HCT116 (cell line): ENCODE measurements at regions not wholly inside any gene's neighbourhood (a gene's known extent, or its start where the extent isn't known, plus 50 kb on each side); places are given as distances from the start of the nearest gene placed in this dataset.

Source experiments
- ATAC-seq: fragments of 200-7000 bp; cut with Tn5 transposase; 2 replicates; pipeline ENCODE4 v1.9.1; 2020; ENCODE audit warnings: mild to moderate bottlenecking, moderate library complexity
- BruUV-seq: library from RNA; stranded (reverse); fragments of 400-500 nt; replicated peaks from 2 replicates; lab custom pipeline; 2021; lab: Mats Ljungman, UMichigan
- CTCF ChIA-PET: fragments of 300-600 bp; sonication (Branson Sonifier 250); formaldehyde crosslinking; loops from one replicate; lab custom pipeline; 2021; ENCODE audit warnings: antibody characterized with exemption; lab: Charles Lee
- POLR2A ChIA-PET: fragments of 300-600, 350-600 bp; sonication (Branson Sonifier 250); formaldehyde crosslinking; loops from one replicate; lab custom pipeline; 2021; ENCODE audit warnings: antibody characterized with exemption; lab: Charles Lee
- RAD21 ChIA-PET, 2 experiments: fragments of 300-600 bp; sonication (Branson Sonifier 250); formaldehyde crosslinking; loops; one replicate each; lab custom pipeline; 2023; ENCODE audit warnings: low total read pairs in 2 of 2; ENCODE audit not compliant: uncharacterized antibody in 2 of 2, unreplicated experiment in 2 of 2, low non-redundant PET in 1 of 2; lab: Charles Lee
- DNase-seq: peaks from one replicate; pipeline ENCODE4 v3.0.0-alpha.2; 2010; ENCODE audit warnings: low read depth, low spot score
- H2AFZ ChIP-seq: fragments of 200-600 bp; shearing (Covaris generic), sonication (generic); 2 replicates; pipeline ENCODE4 v1.6.1; 2017; ENCODE audit warnings: low read depth, mixed run types, mixed read lengths, antibody characterized with exemption, low read length; ENCODE audit not compliant: poor library complexity, severe bottlenecking
- H3K27ac ChIP-seq: 2 replicates; pipeline ENCODE4 v1.5.1; 2012; ENCODE audit warnings: low read depth, low read length
- H3K27me3 ChIP-seq: fragments of 200-600 bp; sonication (generic); 2 replicates; pipeline ENCODE4 v1.6.1; 2016; ENCODE audit warnings: mixed run types, low read length, mixed read lengths; ENCODE audit not compliant: insufficient read depth
- H3K36me3 ChIP-seq, 2 experiments: fragments of 200-500 bp in 1 of 2; fragments of 200-600 bp in 1 of 2; sonication (Bioruptor generic) in 1 of 2; sonication (generic) in 1 of 2; 2 replicates each; pipeline versions ENCODE4 v1.5.1 to v1.6.1; 2014 to 2016; ENCODE audit warnings: low read length in 2 of 2, inconsistent platforms in 1 of 2, mixed read lengths in 1 of 2, mixed run types in 1 of 2; ENCODE audit not compliant: insufficient read depth in 2 of 2, control insufficient read depth in 1 of 2
- H3K4me1 ChIP-seq, 2 experiments: fragments of 200-600 bp in 1 of 2; sonication (generic) in 1 of 2; 2 replicates each; pipeline versions ENCODE4 v1.5.1 to v1.6.1; 2012 to 2017; ENCODE audit warnings: low read length in 2 of 2, inconsistent platforms in 1 of 2, mild to moderate bottlenecking in 1 of 2, mixed read lengths in 1 of 2, mixed run types in 1 of 2, moderate library complexity in 1 of 2; ENCODE audit not compliant: insufficient read depth in 2 of 2, control insufficient read depth in 1 of 2
- H3K4me2 ChIP-seq: fragments of 200-600 bp; sonication (generic); 2 replicates; pipeline ENCODE4 v1.6.1; 2017; ENCODE audit warnings: mixed run types, low read length, mixed read lengths
- H3K4me3 ChIP-seq, 2 experiments: fragments of 200-600 bp in 1 of 2; sonication (generic) in 1 of 2; replicated peaks in 1 of 2; 2 replicates each; pipeline ENCODE4 v1.5.1; 2011 to 2016; ENCODE audit warnings: low read length in 2 of 2, control low read depth in 1 of 2, low read depth in 1 of 2, mild to moderate bottlenecking in 1 of 2, mixed read lengths in 1 of 2, mixed run types in 1 of 2
- H3K79me2 ChIP-seq: fragments of 200-600 bp; sonication (generic); 2 replicates; pipeline ENCODE4 v1.6.1; 2017; ENCODE audit warnings: mild to moderate bottlenecking, mixed run types, low read length, moderate library complexity, mixed read lengths; ENCODE audit not compliant: insufficient read depth
- H3K9ac ChIP-seq: fragments of 200-600 bp; sonication (generic); 2 replicates; pipeline ENCODE4 v1.6.1; 2016; ENCODE audit warnings: low read length, mixed read lengths
- H3K9me2 ChIP-seq: fragments of 200-600 bp; sonication (generic), shearing (Covaris generic); 2 replicates; pipeline ENCODE4 v1.6.1; 2017; ENCODE audit warnings: mixed run types, mild to moderate bottlenecking, moderate library complexity; ENCODE audit not compliant: insufficient read depth
- H3K9me3 ChIP-seq, 2 experiments: fragments of 200-500 bp in 1 of 2; fragments of 200-600 bp in 1 of 2; sonication (Bioruptor generic) in 1 of 2; sonication (generic) in 1 of 2; 2 replicates each; pipeline ENCODE4 v1.6.1; 2014 to 2017; ENCODE audit warnings: low read length in 2 of 2, mixed read lengths in 2 of 2, inconsistent platforms in 1 of 2, low read depth in 1 of 2, mild to moderate bottlenecking in 1 of 2, mixed run types in 1 of 2, moderate library complexity in 1 of 2; ENCODE audit not compliant: control insufficient read depth in 1 of 2, insufficient read depth in 1 of 2
- H4K20me1 ChIP-seq: fragments of 200-600 bp; sonication (generic), shearing (Covaris generic); 2 replicates; pipeline ENCODE4 v1.6.1; 2017; ENCODE audit warnings: mixed run types, mild to moderate bottlenecking, moderate library complexity; ENCODE audit not compliant: insufficient read depth
- ATF3 ChIP-seq: IDR thresholded peaks from 2 replicates; pipeline ENCODE4 v1.6.1; 2012
- POLR2A ChIP-seq: IDR thresholded peaks from 2 replicates; pipeline ENCODE4 v1.7.0; 2011; ENCODE audit warnings: borderline replicate concordance; ENCODE audit not compliant: insufficient read depth, insufficient read length; ENCODE audit errors: extremely low read depth
- POLR2AphosphoS5 ChIP-seq: IDR thresholded peaks from 2 replicates; pipeline ENCODE4 v1.6.1; 2011; ENCODE audit warnings: mild to moderate bottlenecking, low read depth, low read length, moderate library complexity
- REST ChIP-seq: IDR thresholded peaks from 2 replicates; pipeline ENCODE4 v1.6.1; 2012; ENCODE audit warnings: low read depth
- SIN3A ChIP-seq: IDR thresholded peaks from 2 replicates; pipeline ENCODE4 v1.6.1; 2012; ENCODE audit warnings: low read depth
- SRF ChIP-seq: IDR thresholded peaks from 2 replicates; pipeline ENCODE4 v1.6.1; 2012; ENCODE audit warnings: low read depth
- ZBTB33 ChIP-seq: IDR thresholded peaks from 2 replicates; pipeline ENCODE4 v1.6.1; 2011; ENCODE audit warnings: mild to moderate bottlenecking, low read length, moderate library complexity; ENCODE audit not compliant: insufficient replicate concordance; ENCODE audit errors: extremely low read depth
- ZNF274 ChIP-seq: fragments of 200-500 bp; sonication (Bioruptor generic); IDR thresholded peaks from 2 replicates; pipeline ENCODE4 v1.6.1; 2014; ENCODE audit warnings: mild to moderate bottlenecking, low read depth, low read length, inconsistent platforms
- intact Hi-C: fragments of 100-400 bp; cut with micrococcal nuclease; formaldehyde crosslinking; loops from 2 replicates; pipeline ENCODE4 v1.10.0; 2022

- ChIA-PET CTCF (no interaction called here), RAD21 (no interaction called here), POLR2A (no interaction called here)
- H3K27ac ChIP-seq = no peak overlapping the region
- H3K9ac ChIP-seq = no peak overlapping the region
- no peaks in the 10 kb centered on the region for H3K9me3 ChIP-seq
- DNase-seq (no peak), ATAC-seq (no peak)
- no peak overlapping the region for H3K4me3 ChIP-seq
- no peaks in the 10 kb centered on the region for H4K20me1 ChIP-seq
- TF ChIP-seq REST (no peak), ZBTB33 (no peak)
- H3K27me3 ChIP-seq = no peaks in the 10 kb centered on the region
- no peak overlapping the region for H2AFZ ChIP-seq
- BruUV-seq = no TSS peak
- intact Hi-C loops = no loop called here
- H3K9me2 ChIP-seq = no peaks in the 10 kb centered on the region
- no peaks in the 10 kb centered on the region for H3K4me1 ChIP-seq
- H3K36me3 ChIP-seq = no peaks in the 10 kb centered on the region
- no peaks in the 10 kb centered on the region for H3K79me2 ChIP-seq
- no peak overlapping the region for H3K4me2 ChIP-seq
These were observed 606.1 kb upstream of the USP24 start for GRCh38 chr1:55821234-55821633.

- no peaks in the 10 kb centered on the region for H3K4me1 ChIP-seq
- H3K9me2 ChIP-seq = no peaks in the 10 kb centered on the region
- ChIA-PET POLR2A (no interaction called here), RAD21 (no interaction called here), CTCF (no interaction called here)
- no TSS peak for BruUV-seq
- H3K9ac ChIP-seq = no peak overlapping the region
- H3K4me2 ChIP-seq = no peak overlapping the region
- H4K20me1 ChIP-seq = no peaks in the 10 kb centered on the region
- no peaks in the 10 kb centered on the region for H3K36me3 ChIP-seq
- no peak for ATAC-seq
- H3K27me3 ChIP-seq = no peaks in the 10 kb centered on the region
- no peak overlapping the region for H3K27ac ChIP-seq
- DNase-seq = no peak
- H3K9me3 ChIP-seq = no peaks in the 10 kb centered on the region
- no peak overlapping the region for H2AFZ ChIP-seq
- intact Hi-C loops = no loop called here
- H3K79me2 ChIP-seq = no peaks in the 10 kb centered on the region
- no peak overlapping the region for H3K4me3 ChIP-seq
- TF ChIP-seq ZBTB33 (no peak), SIN3A (no peak), ATF3 (no peak), ZNF274 (no peak), SRF (no peak), POLR2A (no peak), POLR2AphosphoS5 (no peak)
- TF ChIP-seq, all 23 proteins: peak for 0
These were observed 605.3 kb upstream of the USP24 start for GRCh38 chr1:55820501-55820900.
